HG02610 (cell line): ENCODE measurements at regions not wholly inside any gene's neighbourhood (a gene's known extent, or its start where the extent isn't known, plus 50 kb on each side); places are given as distances from the start of the nearest gene placed in this dataset.

ENCODE experiments used
- ATAC-seq: cut with Tn5 transposase; IDR thresholded peaks from one replicate; pipeline ENCODE4 v1.9.1; 2021; ENCODE audit warnings: mild to moderate bottlenecking, moderate library complexity; ENCODE audit not compliant: unreplicated experiment

DNA sequence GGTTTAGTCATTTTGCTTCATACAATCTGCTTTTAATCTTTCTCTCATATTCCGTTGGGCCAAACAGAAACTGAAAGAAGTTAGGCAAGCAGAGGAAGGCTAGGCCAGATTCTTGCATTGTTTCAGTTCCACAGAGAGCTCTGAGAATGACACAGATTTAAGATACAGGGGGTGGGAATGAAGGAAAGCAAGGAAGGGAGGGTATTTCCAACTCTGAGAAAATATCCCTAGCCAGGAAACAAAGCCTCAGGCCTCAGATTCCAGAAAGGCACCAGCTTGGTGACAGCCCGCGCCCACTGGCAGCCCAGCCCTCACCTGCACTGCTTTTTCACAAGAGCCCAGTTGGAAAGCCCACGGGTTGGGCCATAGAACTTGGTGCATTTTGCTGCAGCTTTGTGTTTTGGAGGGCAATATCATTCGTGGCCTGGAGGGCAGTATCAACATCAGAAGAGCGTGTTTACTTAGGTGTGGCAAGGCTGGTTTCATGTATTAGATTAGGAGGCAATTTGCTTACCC, 63.5 kb downstream of the ENC1 start:
- ATAC-seq = peak; percentile 47

GRCh38 chr5:74575741-74576538, 64.6 kb downstream of the ENC1 start:
- ATAC-seq = no peak

DNA sequence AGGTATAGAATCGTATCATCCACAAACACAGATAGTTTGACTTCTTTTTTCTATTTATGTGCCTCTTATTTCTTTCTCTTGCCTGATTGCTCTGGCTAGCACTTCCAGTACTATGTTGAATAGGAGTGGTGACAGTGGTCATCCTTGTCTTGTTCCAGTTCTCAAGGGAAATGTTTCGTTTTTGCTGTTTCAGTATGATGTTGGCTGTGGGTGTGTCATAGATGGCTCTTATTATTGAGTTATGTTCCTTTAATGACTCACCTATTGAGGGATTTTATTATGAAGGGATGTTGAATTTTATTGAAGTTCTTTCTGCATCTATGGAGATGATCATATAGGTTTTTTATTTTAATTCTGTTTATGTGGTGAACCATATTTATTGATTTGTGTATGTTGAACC, 70.3 kb downstream of the ENC1 start:
- no peak for ATAC-seq

GRCh38 chr5:74567411-74567995, 73.0 kb downstream of the ENC1 start:
- ATAC-seq = no peak

DNA sequence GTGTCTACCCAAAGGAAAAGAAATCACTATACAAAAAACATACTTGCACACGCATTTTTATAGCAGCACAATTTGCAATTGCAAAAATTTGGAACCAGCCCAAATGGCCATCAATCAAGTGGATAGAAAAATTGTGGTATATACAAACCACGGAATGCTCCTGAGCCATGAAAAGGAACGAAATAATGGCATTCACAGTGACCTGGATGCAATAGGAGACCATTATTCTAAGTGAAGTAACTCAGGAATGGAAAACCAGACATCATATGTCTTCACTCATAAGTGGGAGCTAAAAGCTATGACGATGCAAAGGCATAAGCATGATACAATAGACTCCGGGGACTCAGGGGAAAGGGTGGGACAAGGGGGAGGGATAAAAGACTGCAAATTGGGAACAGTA, 78.4 kb downstream of the ENC1 start:
- no peak for ATAC-seq

DNA sequence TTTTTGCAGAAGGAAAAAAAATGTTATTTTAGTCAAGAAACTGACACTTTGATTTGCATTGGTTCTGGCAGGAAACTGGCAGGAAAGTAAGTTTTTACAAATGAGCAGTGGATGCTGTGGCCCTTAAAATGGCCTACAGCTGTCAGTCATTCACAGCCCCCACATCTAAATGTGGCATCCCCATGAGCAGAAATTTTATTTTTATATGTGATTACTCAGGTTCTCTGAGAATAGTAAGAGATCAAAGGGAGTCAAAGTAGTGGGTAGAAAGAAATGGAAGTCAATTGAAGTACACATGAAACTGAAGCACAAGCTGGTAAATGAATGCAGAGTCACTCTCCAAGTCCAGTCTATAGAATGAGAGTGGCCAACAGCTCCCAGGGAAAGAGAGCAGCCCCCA, 80.3 kb downstream of the ENC1 start:
- ATAC-seq = no peak

DNA sequence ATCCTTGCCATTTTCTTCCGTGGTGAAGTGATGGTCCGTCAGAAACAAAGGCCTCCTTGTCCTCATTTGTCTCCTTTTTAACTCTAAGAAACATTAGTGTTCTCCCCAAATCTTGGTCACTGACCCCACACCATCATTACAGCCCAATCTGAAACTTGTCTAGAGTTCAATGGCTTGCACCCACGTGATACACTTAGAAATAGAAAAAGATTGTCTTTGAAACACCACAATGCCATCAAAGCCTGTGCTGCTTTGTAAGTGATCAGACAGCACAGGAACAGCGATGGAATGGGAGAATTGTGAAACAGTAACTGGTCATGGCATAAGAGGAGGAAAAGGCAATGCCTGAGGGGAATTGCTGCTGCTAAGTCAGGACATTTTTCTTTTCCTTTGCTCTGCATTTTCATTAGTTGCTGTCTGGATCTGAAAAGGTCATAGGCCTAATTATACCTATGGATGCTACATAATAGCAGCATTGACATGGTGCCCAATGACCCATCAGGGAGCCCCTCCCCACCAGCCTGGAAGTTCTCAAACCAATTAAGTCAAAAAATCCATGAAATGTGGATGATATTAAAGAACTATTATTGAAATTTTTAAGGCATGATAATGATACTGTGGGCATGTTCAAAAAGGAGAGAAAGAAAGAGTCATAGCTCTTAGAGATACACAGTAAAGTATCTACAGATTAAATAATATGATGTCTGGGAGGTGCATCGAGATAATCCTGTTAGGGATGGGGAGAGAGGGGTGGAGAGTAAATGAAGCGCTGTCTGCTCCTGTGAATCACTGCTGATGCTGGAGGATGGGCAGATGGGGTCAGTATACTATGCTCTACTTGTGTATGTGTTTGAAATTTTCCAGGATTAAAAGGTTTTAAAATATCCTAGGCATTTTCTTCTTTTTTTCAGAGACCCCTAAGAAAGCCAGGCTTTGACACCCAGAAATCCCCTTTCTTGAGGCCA, 83.6 kb downstream of the ENC1 start:
- no peak for ATAC-seq

DNA sequence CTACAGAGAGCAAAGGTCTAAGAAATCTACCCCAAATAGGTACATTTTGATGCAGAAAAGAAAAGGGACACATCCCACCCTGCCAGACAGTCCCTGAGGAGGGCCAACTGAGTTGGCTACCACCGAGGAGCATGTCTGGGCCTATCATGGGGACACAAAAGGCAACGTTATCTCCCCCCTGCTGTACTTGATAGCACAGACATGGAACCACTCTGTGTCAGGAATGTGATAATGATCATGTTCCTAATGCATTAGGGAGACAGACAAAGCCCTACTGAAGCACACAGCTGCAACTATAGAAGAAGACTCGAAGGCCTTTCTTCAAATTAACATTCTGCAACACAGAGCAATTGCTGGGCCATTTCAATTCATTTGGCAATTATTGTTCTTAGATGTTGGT, 84.5 kb downstream of the ENC1 start:
- ATAC-seq = no peak

DNA sequence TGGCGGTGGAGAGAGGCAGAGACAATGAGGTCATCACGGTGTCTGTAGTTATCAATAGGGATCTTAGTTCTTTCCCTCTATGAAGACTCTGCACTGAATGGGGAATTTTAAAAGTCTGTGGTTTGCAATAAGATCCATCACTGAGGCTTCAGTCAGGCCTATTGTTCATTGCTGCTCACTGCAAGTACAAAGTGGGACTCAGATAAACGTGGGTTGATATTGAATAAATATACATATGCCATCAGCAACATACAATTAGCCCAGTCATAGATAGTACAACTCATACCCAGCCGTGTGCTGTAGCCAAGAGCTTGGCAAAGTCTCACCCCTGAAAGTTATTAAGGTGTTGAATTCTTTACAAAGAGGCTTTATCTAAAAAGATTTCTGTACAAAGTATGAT, 88.4 kb downstream of the ENC1 start:
- ATAC-seq = no peak

DNA sequence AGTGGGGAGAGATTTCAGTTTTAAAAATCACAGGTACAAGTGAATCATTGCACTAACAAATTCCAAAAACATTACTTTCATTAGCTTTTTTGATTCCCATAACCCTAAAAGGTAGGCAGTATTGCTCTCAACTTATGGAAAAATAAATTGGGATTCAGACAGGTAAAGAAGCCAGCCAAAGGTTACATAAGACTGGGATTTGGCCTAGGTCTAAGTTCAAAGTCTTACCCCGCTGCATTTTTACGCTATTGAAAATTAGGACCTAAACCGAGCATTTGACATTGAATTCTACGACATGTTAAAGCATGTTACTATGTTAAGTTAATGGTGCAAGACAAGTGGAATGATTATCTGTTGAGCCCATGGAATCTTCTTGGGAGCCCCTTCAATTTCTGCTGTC, 89.6 kb downstream of the ENC1 start:
- ATAC-seq = no peak

DNA sequence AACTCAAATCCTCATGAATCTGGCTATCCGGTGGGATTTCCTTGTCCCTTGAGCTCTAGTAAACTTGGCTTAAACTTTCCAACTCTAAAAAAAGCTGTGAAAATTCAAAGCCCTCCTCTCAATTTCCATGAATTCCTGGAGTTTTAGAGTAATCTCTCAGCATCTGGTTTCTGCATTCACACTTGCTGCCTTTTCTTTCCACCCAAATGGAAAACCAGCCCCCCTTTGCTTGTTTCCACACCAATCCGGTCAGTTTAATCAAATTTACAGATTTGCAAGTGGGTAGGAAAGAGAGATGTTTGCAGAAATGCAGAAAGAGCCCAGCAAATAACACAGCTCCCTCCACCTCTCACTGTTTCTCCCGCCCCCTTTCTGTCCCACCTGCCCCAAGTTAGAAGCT, 91.1 kb downstream of the ENC1 start:
- ATAC-seq = no peak

DNA sequence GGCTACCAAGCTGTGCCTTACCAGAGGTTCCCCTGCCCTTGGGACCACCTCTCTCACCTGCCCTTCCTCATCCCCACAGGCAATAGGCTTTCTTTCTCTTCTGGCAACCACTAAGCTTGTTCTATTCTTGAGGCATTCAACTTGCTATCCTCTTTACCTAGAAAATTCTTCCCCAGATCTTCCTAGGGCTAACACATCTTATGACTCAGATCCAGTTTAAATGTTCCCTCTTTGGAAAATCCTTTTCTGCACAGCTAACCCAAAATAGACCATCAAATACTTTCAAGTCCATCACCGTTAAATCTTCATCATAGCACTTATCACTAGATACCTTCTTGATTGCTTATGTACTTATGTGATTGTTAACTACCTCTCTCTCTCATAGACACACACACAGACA, 93.7 kb downstream of the ENC1 start:
- no peak for ATAC-seq

DNA sequence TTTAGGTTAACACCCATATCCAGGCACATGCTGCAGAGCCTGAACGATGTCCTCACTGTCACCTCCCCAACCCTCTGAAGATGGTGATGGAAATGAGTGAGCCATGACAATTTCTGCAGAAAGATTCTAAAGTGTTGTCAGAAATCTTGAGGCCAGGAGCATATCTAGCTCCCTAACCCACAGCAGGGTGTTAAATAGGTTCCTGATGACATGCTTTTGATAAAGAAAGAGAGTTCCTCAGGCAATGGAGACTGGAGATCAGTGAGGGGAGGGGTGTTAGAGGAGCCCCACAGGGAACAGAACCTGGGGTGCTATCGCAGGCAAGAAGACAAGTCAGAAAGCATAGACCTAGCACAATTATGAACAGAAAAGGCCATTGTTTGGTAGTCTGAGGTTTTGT, 95.7 kb downstream of the ENC1 start:
- no peak for ATAC-seq

DNA sequence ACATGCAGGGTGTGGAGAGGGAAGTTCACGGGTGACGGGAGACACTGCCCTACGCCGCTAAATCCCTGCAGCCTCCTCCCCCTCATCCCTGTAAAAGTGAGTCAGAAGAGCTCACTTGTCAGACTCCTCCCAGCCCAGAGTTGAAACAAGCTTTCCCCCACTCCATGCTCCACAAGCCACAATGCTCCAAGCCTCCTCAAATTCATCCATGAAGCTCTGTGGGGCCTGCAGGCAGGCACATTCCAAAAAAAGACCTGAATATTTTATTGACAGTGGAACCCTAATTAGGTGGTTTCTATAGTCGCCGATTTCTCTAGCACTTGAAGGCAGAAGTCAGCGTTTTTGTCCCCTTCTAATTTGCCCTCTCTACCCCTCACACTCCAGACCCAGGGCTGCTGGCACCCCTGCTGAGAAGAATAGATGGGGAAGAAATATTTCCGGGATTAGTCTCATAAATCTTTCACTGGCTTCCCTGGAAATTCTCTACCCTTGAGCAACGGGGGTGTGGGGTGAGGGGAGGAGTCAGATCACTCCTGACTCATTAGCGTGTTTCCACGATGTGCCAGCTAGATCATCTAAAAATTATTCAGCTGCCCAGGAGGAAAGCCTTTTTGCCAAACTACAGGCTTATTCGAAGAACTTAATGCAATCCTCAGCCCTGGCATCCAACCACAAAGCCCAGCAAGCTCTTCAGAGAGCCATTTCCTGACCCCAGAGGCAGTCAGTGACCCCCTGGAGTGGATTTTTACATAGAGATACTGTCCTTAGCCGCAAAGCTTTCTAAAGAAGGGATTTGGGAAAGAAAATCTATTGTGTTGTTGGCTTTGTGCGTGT, 97.1 kb downstream of the ENC1 start:
- no peak for ATAC-seq

GRCh38 chr5:74542482-74542881, 98.0 kb downstream of the ENC1 start:
- no peak for ATAC-seq

DNA sequence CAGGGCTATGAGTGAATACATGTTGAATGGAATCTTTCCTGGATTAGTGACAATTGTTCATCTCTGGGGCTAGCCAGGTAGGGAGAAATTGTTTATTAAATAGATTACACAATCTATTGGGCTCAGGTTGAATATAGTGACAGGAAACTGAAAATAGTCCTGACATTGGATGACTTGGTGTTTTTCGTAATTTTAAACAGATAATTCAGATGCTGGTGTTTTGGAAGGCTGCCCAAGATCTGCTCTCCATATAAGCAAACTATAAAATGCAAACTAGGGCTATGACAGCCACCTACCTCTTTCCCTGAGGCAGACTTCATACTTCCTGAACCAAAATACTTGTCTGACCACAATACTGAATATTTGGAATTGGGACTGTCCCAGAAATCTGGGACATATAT, 99.1 kb downstream of the ENC1 start:
- ATAC-seq = no peak

- ATAC-seq = no peak
These were observed 99.9 kb downstream of the ENC1 start for GRCh38 chr5:74540622-74541021.

GRCh38 chr5:74539986-74540385, 100.5 kb downstream of the ENC1 start:
- ATAC-seq = no peak

GRCh38 chr5:74538206-74538661, 102.3 kb downstream of the ENC1 start:
- no peak for ATAC-seq

DNA sequence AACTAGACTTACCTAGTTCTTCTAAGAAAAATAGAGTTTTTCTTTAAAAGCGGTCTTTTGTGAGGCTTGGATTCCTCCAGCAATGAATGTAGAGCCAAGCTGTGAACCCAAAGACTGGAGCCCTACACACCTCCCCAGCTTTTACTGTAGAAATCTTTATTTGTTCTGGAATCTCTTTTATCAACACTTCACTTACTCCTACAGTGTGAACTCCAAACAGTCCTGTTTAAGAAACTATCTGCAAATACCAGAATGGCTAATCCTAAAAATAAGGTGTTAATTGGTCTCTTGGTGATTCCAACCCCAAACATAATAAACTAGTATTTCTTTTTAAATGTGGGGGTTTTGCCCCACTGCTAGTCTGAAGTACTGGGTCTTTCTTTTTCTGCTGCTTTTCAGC, 103.9 kb downstream of the ENC1 start:
- ATAC-seq = no peak
